SU-DHL-6 (cell line): ENCODE measurements at regions not wholly inside any gene's neighbourhood (a gene's known extent, or its start where the extent isn't known, plus 50 kb on each side); places are given as distances from the start of the nearest gene placed in this dataset.

Experiments used
- H2AFZ ChIP-seq: fragments of 200-600 bp; sonication (generic); 2 replicates; pipeline ENCODE4 v1.6.1; 2014; ENCODE audit warnings: low read depth, mild to moderate bottlenecking, moderate library complexity, mixed read lengths, antibody characterized with exemption, low read length; ENCODE audit not compliant: severe bottlenecking
- H3F3A ChIP-seq: fragments of 200-600 bp; shearing (Covaris generic); 2 replicates; pipeline ENCODE4 v1.6.0; 2016; ENCODE audit warnings: antibody characterized with exemption, mild to moderate bottlenecking; ENCODE audit not compliant: insufficient read depth
- H3K27ac ChIP-seq: fragments of 200-600 bp; sonication (generic); 2 replicates; pipeline ENCODE4 v1.5.1; 2016; ENCODE audit warnings: low read depth, mild to moderate bottlenecking, low read length, moderate library complexity, mixed read lengths
- H3K27me3 ChIP-seq: fragments of 200-600 bp; sonication (generic), shearing (Covaris generic); 2 replicates; pipeline ENCODE4 v1.6.0; 2014; ENCODE audit warnings: mild to moderate bottlenecking, low read length
- H3K36me3 ChIP-seq: fragments of 200-600 bp; sonication (generic); 2 replicates; pipeline ENCODE4 v1.6.1; 2014; ENCODE audit warnings: mild to moderate bottlenecking, low read length, mixed read lengths
- H3K4me2 ChIP-seq: fragments of 300-600, 200-600 bp; shearing (Covaris generic), sonication (generic); 2 replicates; pipeline ENCODE4 v1.6.0; 2014; ENCODE audit warnings: low read length, low read depth, mild to moderate bottlenecking; ENCODE audit not compliant: poor library complexity, severe bottlenecking
- H3K4me3 ChIP-seq: fragments of 200-600 bp; sonication (generic); 2 replicates; pipeline ENCODE4 v1.5.1; 2014; ENCODE audit warnings: antibody characterized with exemption, low read length, mild to moderate bottlenecking, mixed read lengths; ENCODE audit not compliant: insufficient read depth, poor library complexity, severe bottlenecking
- H3K79me2 ChIP-seq: fragments of 200-600 bp; sonication (generic); 2 replicates; pipeline ENCODE4 v1.6.1; 2014; ENCODE audit warnings: mild to moderate bottlenecking, low read length, moderate library complexity; ENCODE audit not compliant: insufficient read depth
- H3K9ac ChIP-seq: fragments of 200-600 bp; sonication (generic); 2 replicates; pipeline ENCODE4 v1.7.0; 2014; ENCODE audit warnings: mild to moderate bottlenecking, low read length
- H3K9me2 ChIP-seq: fragments of 200-600 bp; sonication (generic); replicated peaks from 2 replicates; pipeline ENCODE4 v1.6.1; 2014; ENCODE audit warnings: low read length; ENCODE audit not compliant: insufficient read depth
- H3K9me3 ChIP-seq: fragments of 200-600 bp; sonication (generic); 2 replicates; pipeline ENCODE4 v1.6.1; 2014; ENCODE audit warnings: low read length, mixed read lengths; ENCODE audit not compliant: insufficient read depth
- H4K20me1 ChIP-seq: fragments of 200-600 bp; sonication (generic); 2 replicates; pipeline ENCODE4 v1.6.1; 2014; ENCODE audit warnings: low read depth, mild to moderate bottlenecking, antibody characterized with exemption, low read length, moderate library complexity, mixed read lengths
- CTCF ChIP-seq: fragments of 200-600 bp; sonication (generic); IDR thresholded peaks from one replicate; pipeline ENCODE4 v1.5.1; 2017; ENCODE audit warnings: antibody characterized with exemption, mild to moderate bottlenecking, low read length, moderate library complexity; ENCODE audit not compliant: insufficient read depth, poor library complexity, severe bottlenecking
- EZH2phosphoT487 ChIP-seq: fragments of 200-600 bp; sonication (generic), shearing (Covaris generic); conservative IDR thresholded peaks from 2 replicates; pipeline ENCODE4 v1.6.1; 2018; ENCODE audit warnings: mild to moderate bottlenecking, antibody characterized with exemption, low read length, moderate library complexity, mixed read lengths

GRCh38 chr5:123787635-123788034 is 275.7 kb downstream of the CSNK1G3 start:
- H3K9ac ChIP-seq = no peak overlapping the region
- H2AFZ ChIP-seq = no peak overlapping the region
- H3K4me3 ChIP-seq = no peak overlapping the region
- H3K9me2 ChIP-seq = no peaks in the 10 kb centered on the region
- H3K4me2 ChIP-seq = no peak overlapping the region
- H3K9me3 ChIP-seq = peaks cover 16% of the 10 kb centered on the region; the same call in 1 of the 2 replicates
- no peaks in the 10 kb centered on the region for H3K79me2 ChIP-seq
- no peaks in the 10 kb centered on the region for H3K36me3 ChIP-seq
- TF ChIP-seq CTCF (no peak), EZH2phosphoT487 (no peak)
- no peaks in the 10 kb centered on the region for H3F3A ChIP-seq
- no peak overlapping the region for H3K27ac ChIP-seq
- no peaks in the 10 kb centered on the region for H4K20me1 ChIP-seq
- H3K27me3 ChIP-seq = no peaks in the 10 kb centered on the region

- Histone ChIP-seq H3K4me2 (no peak overlapping the region), H2AFZ (no peak overlapping the region)
Observed at GRCh38 chr5:123787136-123787535, 275.2 kb downstream of the CSNK1G3 start.

GRCh38 chr5:123786411-123786810 is 274.4 kb downstream of the CSNK1G3 start:
- Histone ChIP-seq H3K9ac (no peak overlapping the region), H3K9me2 (no peaks in the 10 kb centered on the region), H3K27me3 (no peaks in the 10 kb centered on the region), H3K4me3 (no peak overlapping the region), H3K79me2 (no peaks in the 10 kb centered on the region), H3K9me3 (peaks cover 16% of the 10 kb centered on the region; the same call in 1 of the 2 replicates), H2AFZ (no peak overlapping the region), H3K36me3 (no peaks in the 10 kb centered on the region), H3K4me2 (peak overlapping the region; percentile 13), H4K20me1 (no peaks in the 10 kb centered on the region), H3F3A (no peaks in the 10 kb centered on the region), H3K27ac (no peak overlapping the region)
- no peak for TF ChIP-seq EZH2phosphoT487

More at GRCh38 chr5:123787136-123787535, 275.2 kb downstream of the CSNK1G3 start:
- no peak overlapping the region for H3K9ac ChIP-seq
- no peaks in the 10 kb centered on the region for H3K9me2 ChIP-seq
- no peak overlapping the region for H3K4me3 ChIP-seq
- no peaks in the 10 kb centered on the region for H3K36me3 ChIP-seq
- no peaks in the 10 kb centered on the region for H3K79me2 ChIP-seq
- H3K27me3 ChIP-seq = no peaks in the 10 kb centered on the region
- H3K27ac ChIP-seq = no peak overlapping the region
- TF ChIP-seq CTCF = no peak
- TF ChIP-seq EZH2phosphoT487 = no peak
- no peaks in the 10 kb centered on the region for H4K20me1 ChIP-seq
- no peaks in the 10 kb centered on the region for H3F3A ChIP-seq
- peaks cover 16% of the 10 kb centered on the region; the same call in 1 of the 2 replicates for H3K9me3 ChIP-seq

GRCh38 chr5:123785162-123786071 is 273.4 kb downstream of the CSNK1G3 start:
- Histone ChIP-seq H3K4me2 (no peak overlapping the region), H3K9ac (no peak overlapping the region), H3K4me3 (no peak overlapping the region), H3K9me3 (peaks cover 16% of the 10 kb centered on the region; the same call in 1 of the 2 replicates), H3F3A (no peaks in the 10 kb centered on the region), H4K20me1 (no peaks in the 10 kb centered on the region), H3K27me3 (no peaks in the 10 kb centered on the region), H3K27ac (no peak overlapping the region), H2AFZ (peak overlapping the region; percentile 3), H3K79me2 (no peaks in the 10 kb centered on the region), H3K36me3 (no peaks in the 10 kb centered on the region), H3K9me2 (no peaks in the 10 kb centered on the region)
- TF ChIP-seq CTCF (no peak), EZH2phosphoT487 (no peak)
